Adrenal gland (tissue), 5 donors: ENCODE measurements at regions not wholly inside any gene's neighbourhood (a gene's known extent, or its start where the extent isn't known, plus 50 kb on each side); places are given as distances from the start of the nearest gene placed in this dataset.

Experiments
- CTCF ChIP-seq, 6 experiments: fragments of 450-650 bp in 4 of 6; fragments of 200-600 bp in 2 of 6; sonication (generic) in 1 of 6; IDR thresholded peaks; 1 replicate in 5 of 6; 2 replicates in 1 of 6; pipeline versions ENCODE4 v1.5.1 to v1.8.0; 2016 to 2021; ENCODE audit warnings: antibody characterized with exemption in 6 of 6, mild to moderate bottlenecking in 2 of 6, moderate library complexity in 1 of 6
- POLR2A ChIP-seq, 2 donors: fragments of 450-650 bp; IDR thresholded peaks; one replicate each; pipeline ENCODE4 v1.6.1; 2017; ENCODE audit warnings: antibody characterized with exemption in 2 of 2, mild to moderate bottlenecking in 2 of 2, moderate library complexity in 1 of 2
- donor health status: DM: no; HTN: no; CAD: no.

GRCh38 chr10:124172181-124172916, 79.0 kb upstream of the CHST15 start:
- TF ChIP-seq CTCF (IDR thresholded peaks at IDR 0.05) (no peak), POLR2A (IDR thresholded peaks at IDR 0.05) (no peak)
